ENCODE measurements at regions not wholly inside any gene's neighbourhood (a gene's known extent, or its start where the extent isn't known, plus 50 kb on each side); places are given as distances from the start of the nearest gene placed in this dataset.

DNA sequence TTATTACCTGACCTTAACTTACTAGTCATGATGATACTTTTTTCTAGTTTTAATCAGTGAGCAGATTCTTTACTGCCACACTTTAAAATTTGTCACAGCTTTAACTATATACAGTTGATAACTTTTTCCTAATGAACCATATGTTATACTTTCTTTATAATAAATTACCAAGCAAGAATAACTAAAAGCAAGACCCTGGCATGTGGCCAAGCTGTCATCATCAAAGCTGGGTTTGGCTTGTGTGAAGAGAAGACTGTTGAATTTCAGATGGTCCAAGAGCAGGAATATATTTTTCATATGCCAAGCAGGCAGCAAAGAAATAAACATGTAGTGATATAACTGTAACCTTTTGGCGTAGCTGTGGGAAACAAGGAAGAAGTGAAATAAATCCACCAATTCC is 93.5 kb downstream of the PUS7L start:
- Mint-ChIP-seq H3K36me3 (ENCODE audit: low read depth) (no peaks in the 10 kb centered on the region), H3K9me3 (no peaks in the 10 kb centered on the region), H3K4me3 (no peak overlapping the region), H3K27me3 (ENCODE audit: low read depth, poor library complexity) (no peaks in the 10 kb centered on the region), H3K4me1 (peaks cover 9% of the 10 kb centered on the region), H3K27ac (no peak overlapping the region)
- DNase-seq = no peak
- TF ChIP-seq CTCF (IDR thresholded peaks at IDR 0.05) = no peak

DNA sequence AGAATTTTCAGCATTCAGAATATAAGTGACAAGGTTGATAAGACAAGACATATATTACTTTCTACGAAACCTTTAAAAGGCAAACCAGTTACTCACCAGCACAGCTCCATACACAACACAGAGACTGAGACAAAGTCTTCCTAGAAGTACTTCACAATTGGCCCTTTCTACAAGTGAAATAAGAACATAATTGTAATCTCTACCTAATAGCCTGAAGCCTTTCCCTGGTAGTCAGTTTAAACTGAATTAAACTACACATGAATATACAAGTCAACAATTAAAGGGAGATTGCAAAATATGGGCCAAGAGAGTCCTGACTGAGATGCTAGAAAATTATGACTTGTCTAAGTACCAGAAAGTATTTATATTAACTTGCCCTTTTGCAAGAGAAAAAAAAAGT is 95.9 kb downstream of the PUS7L start:
- H3K36me3 Mint-ChIP-seq (ENCODE audit: low read depth) = no peaks in the 10 kb centered on the region
- TF ChIP-seq CTCF (IDR thresholded peaks at IDR 0.05) = no peak
- H3K9me3 Mint-ChIP-seq = no peaks in the 10 kb centered on the region

GRCh38 chr12:43655586-43655985 is 103.0 kb downstream of the PUS7L start:
- DNase-seq = no peak
- Mint-ChIP-seq H3K4me3 (no peak overlapping the region), H3K9me3 (peaks cover 3% of the 10 kb centered on the region), H3K27ac (no peak overlapping the region), H3K27me3 (ENCODE audit: low read depth, poor library complexity) (no peaks in the 10 kb centered on the region), H3K4me1 (peaks cover 17% of the 10 kb centered on the region), H3K36me3 (ENCODE audit: low read depth) (no peaks in the 10 kb centered on the region)
- no peak for TF ChIP-seq CTCF (IDR thresholded peaks at IDR 0.05)

More for the DNA sequence above, 95.9 kb downstream of the PUS7L start:
- no peak for DNase-seq
- Mint-ChIP-seq H3K4me3 (no peak overlapping the region), H3K27ac (no peak overlapping the region), H3K4me1 (peaks cover 9% of the 10 kb centered on the region), H3K27me3 (ENCODE audit: low read depth, poor library complexity) (no peaks in the 10 kb centered on the region)

GRCh38 chr12:43653917-43654316 is 101.9 kb upstream of the ADAMTS20 start:
- Mint-ChIP-seq H3K4me1 (peaks cover 17% of the 10 kb centered on the region), H3K27me3 (ENCODE audit: low read depth, poor library complexity) (peaks cover 6% of the 10 kb centered on the region), H3K27ac (peak overlapping the region; percentile 55), H3K4me3 (no peak overlapping the region), H3K36me3 (ENCODE audit: low read depth) (no peaks in the 10 kb centered on the region), H3K9me3 (peaks cover 3% of the 10 kb centered on the region)
- no peak for TF ChIP-seq CTCF (IDR thresholded peaks at IDR 0.05)
- no peak for DNase-seq

DNA sequence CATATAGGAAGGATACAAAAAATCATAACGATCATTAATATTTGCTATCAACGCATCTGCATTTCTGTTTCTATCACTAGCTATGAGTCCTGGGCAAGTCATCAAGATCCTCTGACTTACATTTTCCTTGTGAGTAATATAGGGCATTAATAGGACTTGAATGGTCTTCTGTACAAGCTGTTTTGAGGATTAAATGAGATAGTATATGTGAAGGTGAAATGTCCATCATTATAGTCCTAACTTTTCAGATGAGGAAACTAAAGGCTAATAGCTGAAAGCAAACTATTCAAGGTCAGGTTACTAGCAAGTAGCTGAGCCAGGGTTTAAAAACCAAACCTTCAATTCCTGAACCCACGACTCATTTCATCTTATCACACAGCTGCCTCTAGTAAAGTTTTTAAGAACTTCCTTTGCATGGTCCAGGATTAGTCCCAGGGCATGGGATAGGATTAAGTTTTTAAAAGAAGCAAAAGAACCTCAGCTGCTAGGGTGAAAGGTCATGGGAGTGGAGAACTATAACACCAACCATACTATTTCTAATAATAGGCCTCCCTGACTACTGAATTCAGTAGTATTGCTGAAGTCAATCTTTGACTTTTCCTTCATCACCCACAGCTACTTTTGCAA is 101.4 kb upstream of the ADAMTS20 start:
- peak overlapping the region; percentile 55 for H3K27ac Mint-ChIP-seq
- peaks cover 17% of the 10 kb centered on the region for H3K4me1 Mint-ChIP-seq
- peaks cover 3% of the 10 kb centered on the region for H3K9me3 Mint-ChIP-seq
- H3K4me3 Mint-ChIP-seq = no peak overlapping the region
- peaks cover 6% of the 10 kb centered on the region for H3K27me3 Mint-ChIP-seq (ENCODE audit: low read depth, poor library complexity)
- no peak for TF ChIP-seq CTCF (IDR thresholded peaks at IDR 0.05)
- no peak for DNase-seq
- no peaks in the 10 kb centered on the region for H3K36me3 Mint-ChIP-seq (ENCODE audit: low read depth)

GRCh38 chr12:43648636-43649035 is 96.6 kb upstream of the ADAMTS20 start:
- Mint-ChIP-seq H3K4me1 (peaks cover 1% of the 10 kb centered on the region), H3K4me3 (no peak overlapping the region), H3K27ac (no peak overlapping the region), H3K27me3 (ENCODE audit: low read depth, poor library complexity) (peaks cover 6% of the 10 kb centered on the region), H3K9me3 (no peaks in the 10 kb centered on the region), H3K36me3 (ENCODE audit: low read depth) (no peaks in the 10 kb centered on the region)
- no peak for TF ChIP-seq CTCF (IDR thresholded peaks at IDR 0.05)
- DNase-seq = no peak
